GM12878 (cell line): ENCODE measurements at regions not wholly inside any gene's neighbourhood (a gene's known extent, or its start where the extent isn't known, plus 50 kb on each side); places are given as distances from the start of the nearest gene placed in this dataset.

ENCODE experiments used
- ATAC-seq: fragments of 200-7000 bp; cut with Tn5 transposase; 3 replicates; pipeline ENCODE4 v1.9.1; 2020; ENCODE audit warnings: mild to moderate bottlenecking, moderate library complexity
- BruUV-seq: library from RNA; stranded (reverse); fragments of 400-500 nt; replicated peaks from 2 replicates; lab custom pipeline; 2021; lab: Mats Ljungman, UMichigan
- CTCF ChIA-PET: fragments of 300-600 bp; sonication (Branson Sonifier 250); formaldehyde crosslinking; extraction: SDS; loops from one replicate; lab custom pipeline; 2021; ENCODE audit warnings: inconsistent platforms; lab: Yijun Ruan, JAX
- POLR2A ChIA-PET: fragments of 350-600 bp; formaldehyde crosslinking; extraction: SDS; loops from one replicate; lab custom pipeline; 2021; ENCODE audit warnings: inconsistent platforms; lab: Charles Lee
- RAD21 ChIA-PET: fragments of 300-600 bp; sonication (Branson Sonifier 250); formaldehyde crosslinking; loops from one replicate; lab custom pipeline; 2023; ENCODE audit warnings: antibody characterized with exemption; ENCODE audit not compliant: unreplicated experiment; lab: Charles Lee
- SMC1A ChIA-PET: fragments of 300-600 bp; sonication (Branson Sonifier 250); formaldehyde crosslinking; loops from one replicate; lab custom pipeline; 2023; ENCODE audit not compliant: unreplicated experiment, uncharacterized antibody; lab: Charles Lee
- DNase-seq: peaks from one replicate; pipeline ENCODE4 v3.0.0-alpha.2; 2011; ENCODE audit warnings: low read depth, low spot score
- FAIRE-seq: peaks from 3 replicates; lab custom pipeline; 2011; peaks lifted over from hg19 to GRCh38; lab: Jason Lieb, UNC
- H2AFZ ChIP-seq: 2 replicates; pipeline ENCODE4 v1.6.0; 2011; ENCODE audit warnings: low read depth, low read length, control low read depth; ENCODE audit not compliant: control insufficient read depth
- H3K27ac ChIP-seq: 2 replicates; pipeline ENCODE4 v1.5.1; 2011; ENCODE audit warnings: control low read depth; ENCODE audit not compliant: control insufficient read depth, insufficient read depth
- H3K27me3 ChIP-seq, 2 experiments: replicated peaks in 1 of 2; 2 replicates each; pipeline versions ENCODE4 v1.6.0 to v1.6.1; 2011; ENCODE audit warnings: low read length in 1 of 2; ENCODE audit not compliant: control insufficient read depth in 2 of 2, insufficient read depth in 2 of 2
- H3K36me3 ChIP-seq, 2 experiments: 2 replicates each; pipeline ENCODE4 v1.5.1; 2011; ENCODE audit warnings: low read length in 1 of 2; ENCODE audit not compliant: control insufficient read depth in 2 of 2, insufficient read depth in 2 of 2
- H3K4me1 ChIP-seq: 2 replicates; pipeline ENCODE4 v1.6.1; 2011; ENCODE audit warnings: mild to moderate bottlenecking, low read length, moderate library complexity, mixed read lengths; ENCODE audit not compliant: control insufficient read depth, insufficient read depth
- H3K4me2 ChIP-seq: 2 replicates; pipeline ENCODE4 v1.6.0; 2011; ENCODE audit warnings: control low read depth; ENCODE audit not compliant: control insufficient read depth, insufficient read depth
- H3K4me3 ChIP-seq: fragments of 200-600 bp; sonication (generic); 2 replicates; pipeline ENCODE4 v1.5.1; 2016
- H3K79me2 ChIP-seq: 2 replicates; pipeline ENCODE4 v1.6.0; 2011; ENCODE audit warnings: low read length; ENCODE audit not compliant: control insufficient read depth, insufficient read depth
- H3K9ac ChIP-seq: 2 replicates; pipeline ENCODE4 v1.8.0; 2011; ENCODE audit warnings: low read length, control low read depth, mixed read lengths; ENCODE audit not compliant: control insufficient read depth, insufficient read depth
- H3K9me3 ChIP-seq: replicated peaks from 3 replicates; pipeline ENCODE4 v1.5.1; 2011; ENCODE audit warnings: mild to moderate bottlenecking, low read length; ENCODE audit not compliant: control insufficient read depth, insufficient read depth
- H4K20me1 ChIP-seq: 2 replicates; pipeline ENCODE4 v1.6.0; 2011; ENCODE audit not compliant: control insufficient read depth, insufficient read depth
- DPF2 ChIP-seq: fragments of 450-650 bp; IDR thresholded peaks from 2 replicates; pipeline ENCODE4 v1.6.1; 2017; ENCODE audit warnings: mild to moderate bottlenecking
- EED ChIP-seq: sonication (generic); IDR thresholded peaks from 2 replicates; pipeline ENCODE4 v1.6.1; 2016; ENCODE audit warnings: antibody characterized with exemption, low read depth
- MLLT1 ChIP-seq: fragments of 450-650 bp; IDR thresholded peaks from 2 replicates; pipeline ENCODE4 v1.6.1; 2016; ENCODE audit warnings: mild to moderate bottlenecking
- NFXL1 ChIP-seq: fragments of 450-650 bp; IDR thresholded peaks from 2 replicates; pipeline ENCODE4 v1.6.1; 2017; ENCODE audit warnings: antibody characterized with exemption, mild to moderate bottlenecking, borderline replicate concordance
- PKNOX1 ChIP-seq: fragments of 450-650 bp; IDR thresholded peaks from 2 replicates; pipeline ENCODE4 v1.6.1; 2016; ENCODE audit warnings: mild to moderate bottlenecking
- RAD21 ChIP-seq: IDR thresholded peaks from 2 replicates; pipeline ENCODE4 v1.6.1; 2011; ENCODE audit warnings: mild to moderate bottlenecking, low read depth, low read length, moderate library complexity; ENCODE audit not compliant: insufficient read depth
- SMC3 ChIP-seq: IDR thresholded peaks from 2 replicates; pipeline ENCODE4 v1.6.1; 2011; ENCODE audit warnings: low read length, improper control_type of control experiment, borderline replicate concordance
- SREBF1 ChIP-seq: IDR thresholded peaks from 2 replicates; pipeline ENCODE4 v1.6.1; 2012; ENCODE audit warnings: mild to moderate bottlenecking, low read length
- STAT1 ChIP-seq: fragments of 450-650 bp; conservative IDR thresholded peaks from 2 replicates; pipeline ENCODE4 v1.6.1; 2014; ENCODE audit warnings: antibody characterized with exemption, mild to moderate bottlenecking
- SUPT20H ChIP-seq: IDR thresholded peaks from 2 replicates; pipeline ENCODE4 v1.6.1; 2011; ENCODE audit warnings: low read depth, mild to moderate bottlenecking, low read length, moderate library complexity, borderline replicate concordance; ENCODE audit not compliant: control insufficient read depth
- TCF12 ChIP-seq: IDR thresholded peaks from 2 replicates; pipeline ENCODE4 v1.6.1; 2011; ENCODE audit warnings: low read depth, mild to moderate bottlenecking, low read length
- ZNF217 ChIP-seq: fragments of 450-650 bp; IDR thresholded peaks from 2 replicates; pipeline ENCODE4 v1.6.1; 2017; ENCODE audit warnings: antibody characterized with exemption, mild to moderate bottlenecking
- WGBS: methylation state at CpG from one replicate; pipeline ENCODE4 v1.1.6; 2016; ENCODE audit warnings: low lambda C conversion rate; ENCODE audit not compliant: insufficient replicate concordance, insufficient coverage; ENCODE audit errors: missing lambda C conversion rate; 5-methylcytosine and 5-hydroxymethylcytosine counted together
- in situ Hi-C: fragments of 300-500 bp; cut with MboI; formaldehyde crosslinking; loops from 9 replicates; pipeline ENCODE4 v1.14.3; 2018; ENCODE audit warnings: mixed read lengths
- intact Hi-C: fragments of 100-400 bp; cut with micrococcal nuclease; formaldehyde crosslinking; loops from one replicate; pipeline ENCODE4 v1.14.2; 2022; ENCODE audit not compliant: unreplicated experiment
- TF ChIP-seq, protein P1 (sequence below), 3 experiments: IDR thresholded peaks in 2 of 3; conservative IDR thresholded peaks in 1 of 3; 2 replicates each; pipeline ENCODE4 v1.5.1; 2011; ENCODE audit warnings: low read depth in 3 of 3, low read length in 3 of 3, mild to moderate bottlenecking in 3 of 3, control low read depth in 2 of 3, moderate library complexity in 2 of 3, inconsistent platforms in 1 of 3, mixed read lengths in 1 of 3; ENCODE audit not compliant: control insufficient read depth in 2 of 3, insufficient read depth in 1 of 3; ENCODE audit errors: extremely low read depth in 1 of 3
- TF ChIP-seq, protein P2 (sequence below): fragments of 150-350 bp; IDR thresholded peaks from 2 replicates; pipeline ENCODE4 v1.6.1; 2014; ENCODE audit warnings: mild to moderate bottlenecking, low read depth, low read length

DNA sequence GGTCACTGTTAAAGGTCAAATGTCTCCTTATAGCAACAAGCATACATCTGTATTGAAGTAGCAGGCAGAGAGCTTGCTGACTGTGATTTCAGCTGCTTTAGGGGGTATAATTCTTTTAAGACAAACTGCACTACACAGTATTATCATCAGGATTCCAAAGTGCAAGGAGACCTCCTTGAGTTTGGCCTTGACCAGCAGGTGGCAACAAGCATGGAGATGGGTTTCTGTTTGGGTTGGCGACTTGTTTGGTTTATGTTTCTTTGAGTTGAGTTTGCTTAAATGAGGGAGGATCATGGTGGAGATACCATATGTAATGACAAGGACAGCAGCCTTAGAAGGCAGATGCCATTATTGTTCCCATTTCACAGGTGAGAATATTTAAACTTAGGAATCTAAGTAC lies 681.0 kb upstream of the ID2 start:
- no peaks in the 10 kb centered on the region for H4K20me1 ChIP-seq
- intact Hi-C loops: loop anchor here (5.0 to 10.0 kb wide), 3 partner anchors 574 to 796 kb away; partner anchors contain the start of gene ID2
- H3K4me2 ChIP-seq: no peak overlapping the region
- ATAC-seq (no peak), FAIRE-seq (no peak), DNase-seq (no peak)
- no peak overlapping the region for H3K9ac ChIP-seq
- no TSS peak for BruUV-seq
- ChIA-PET SMC1A (no interaction called here), POLR2A (interaction anchor here (1.6 kb wide), 1 partner anchor 15 kb away, joined by 4 read pairs; no protein-coding TSS in a partner anchor), RAD21 (interaction anchor here (2.1 kb wide), 1 partner anchor 312 kb away, joined by 4 read pairs; no protein-coding TSS in a partner anchor), CTCF (interaction anchor here (1.4 kb wide), 1 partner anchor 49 kb away, joined by 3 read pairs; no protein-coding TSS in a partner anchor)
- H2AFZ ChIP-seq: no peak overlapping the region
- in situ Hi-C loops: loop anchor here (5.0 kb wide), 1 partner anchor 686 kb away; no protein-coding TSS in a partner anchor
- no peak overlapping the region for H3K4me3 ChIP-seq
- H3K27ac ChIP-seq: no peak overlapping the region
- TF ChIP-seq EED (no peak), MLLT1 (no peak), TCF12 (no peak), STAT1 (no peak), SUPT20H (no peak), SMC3 (peak; percentile 31; the same call in 1 of the 2 replicates), PKNOX1 (no peak), DPF2 (no peak), NFXL1 (no peak), ZNF217 (no peak), SREBF1 (no peak), RAD21 (peak; percentile 29; the same call in 1 of the 2 replicates)
- TF ChIP-seq, protein P1, sequence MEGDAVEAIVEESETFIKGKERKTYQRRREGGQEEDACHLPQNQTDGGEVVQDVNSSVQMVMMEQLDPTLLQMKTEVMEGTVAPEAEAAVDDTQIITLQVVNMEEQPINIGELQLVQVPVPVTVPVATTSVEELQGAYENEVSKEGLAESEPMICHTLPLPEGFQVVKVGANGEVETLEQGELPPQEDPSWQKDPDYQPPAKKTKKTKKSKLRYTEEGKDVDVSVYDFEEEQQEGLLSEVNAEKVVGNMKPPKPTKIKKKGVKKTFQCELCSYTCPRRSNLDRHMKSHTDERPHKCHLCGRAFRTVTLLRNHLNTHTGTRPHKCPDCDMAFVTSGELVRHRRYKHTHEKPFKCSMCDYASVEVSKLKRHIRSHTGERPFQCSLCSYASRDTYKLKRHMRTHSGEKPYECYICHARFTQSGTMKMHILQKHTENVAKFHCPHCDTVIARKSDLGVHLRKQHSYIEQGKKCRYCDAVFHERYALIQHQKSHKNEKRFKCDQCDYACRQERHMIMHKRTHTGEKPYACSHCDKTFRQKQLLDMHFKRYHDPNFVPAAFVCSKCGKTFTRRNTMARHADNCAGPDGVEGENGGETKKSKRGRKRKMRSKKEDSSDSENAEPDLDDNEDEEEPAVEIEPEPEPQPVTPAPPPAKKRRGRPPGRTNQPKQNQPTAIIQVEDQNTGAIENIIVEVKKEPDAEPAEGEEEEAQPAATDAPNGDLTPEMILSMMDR (IDR thresholded peaks at IDR 0.05 in 2 of 3, conservative IDR thresholded peaks at IDR 0.05 in 1 of 3; ENCODE audit: control insufficient read depth in 2 of 3, extremely low read depth in 1 of 3, insufficient read depth in 1 of 3, low read depth in 3 of 3, low read length in 3 of 3): peak in 2 of 3 experiments; percentile 11 to 12; a peak in 1 of 6 replicates
- TF ChIP-seq, protein P2, sequence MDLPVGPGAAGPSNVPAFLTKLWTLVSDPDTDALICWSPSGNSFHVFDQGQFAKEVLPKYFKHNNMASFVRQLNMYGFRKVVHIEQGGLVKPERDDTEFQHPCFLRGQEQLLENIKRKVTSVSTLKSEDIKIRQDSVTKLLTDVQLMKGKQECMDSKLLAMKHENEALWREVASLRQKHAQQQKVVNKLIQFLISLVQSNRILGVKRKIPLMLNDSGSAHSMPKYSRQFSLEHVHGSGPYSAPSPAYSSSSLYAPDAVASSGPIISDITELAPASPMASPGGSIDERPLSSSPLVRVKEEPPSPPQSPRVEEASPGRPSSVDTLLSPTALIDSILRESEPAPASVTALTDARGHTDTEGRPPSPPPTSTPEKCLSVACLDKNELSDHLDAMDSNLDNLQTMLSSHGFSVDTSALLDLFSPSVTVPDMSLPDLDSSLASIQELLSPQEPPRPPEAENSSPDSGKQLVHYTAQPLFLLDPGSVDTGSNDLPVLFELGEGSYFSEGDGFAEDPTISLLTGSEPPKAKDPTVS: no peak
- WGBS: 39% methylated on average over 1 of the region's 1 CpG
- H3K36me3 ChIP-seq: no peaks in the 10 kb centered on the region
- peaks cover 11% of the 10 kb centered on the region; the same call in 1 of the 2 replicates for H3K4me1 ChIP-seq
- no peaks in the 10 kb centered on the region for H3K27me3 ChIP-seq
- no peaks in the 10 kb centered on the region for H3K79me2 ChIP-seq
- H3K9me3 ChIP-seq: no peaks in the 10 kb centered on the region; the same call in 1 of the 3 replicates
